CD4-positive, alpha-beta T cell (primary cell): ENCODE measurements at regions not wholly inside any gene's neighbourhood (a gene's known extent, or its start where the extent isn't known, plus 50 kb on each side); places are given as distances from the start of the nearest gene placed in this dataset.

Source experiments
- ATAC-seq: fragments of 200-7000 bp; cut with Tn5 transposase; one replicate; pipeline ENCODE4 v1.10.0; 2022; ENCODE audit warnings: mild to moderate bottlenecking; ENCODE audit not compliant: poor library complexity
- CTCF ChIA-PET: fragments of 350-600 bp; sonication (Branson Sonifier 250); formaldehyde crosslinking; loops from one replicate; lab custom pipeline; 2021; ENCODE audit warnings: antibody characterized with exemption, inconsistent platforms; lab: Charles Lee
- POLR2A ChIA-PET: fragments of 350-600 bp; sonication (Branson Sonifier 250); formaldehyde crosslinking; loops from one replicate; lab custom pipeline; 2021; ENCODE audit warnings: antibody characterized with exemption, inconsistent platforms; lab: Charles Lee
- DNase-seq, 14 experiments: peaks; one replicate each; pipeline ENCODE4 v3.0.0-alpha.2; 2013 to 2020; ENCODE audit warnings: mixed read lengths in 2 of 14
- H3K27ac ChIP-seq, 2 donors: one replicate each; pipeline versions ENCODE4 v1.5.1 to v1.7.0; 2013; ENCODE audit warnings: low read length in 2 of 2, low read depth in 1 of 2, mild to moderate bottlenecking in 1 of 2
- H3K27me3 ChIP-seq, 2 experiments: 1 replicate in 1 of 2; 2 replicates in 1 of 2; pipeline versions ENCODE4 v1.6.1 to v1.7.0; 2013; ENCODE audit warnings: low read length in 2 of 2, control low read depth in 1 of 2, mild to moderate bottlenecking in 1 of 2, moderate library complexity in 1 of 2; ENCODE audit not compliant: insufficient read depth in 2 of 2, control insufficient read depth in 1 of 2
- H3K36me3 ChIP-seq: one replicate; pipeline ENCODE4 v1.6.1; 2013; ENCODE audit warnings: low read length, control low read depth; ENCODE audit not compliant: insufficient read depth
- H3K4me1 ChIP-seq: one replicate; pipeline ENCODE4 v1.6.1; 2013; ENCODE audit warnings: low read length, control low read depth; ENCODE audit not compliant: insufficient read depth
- H3K4me3 ChIP-seq: one replicate; pipeline ENCODE4 v1.5.1; 2013; ENCODE audit warnings: mild to moderate bottlenecking, low read length, moderate library complexity
- H3K9me3 ChIP-seq, 2 experiments: 1 replicate in 1 of 2; 2 replicates in 1 of 2; pipeline versions ENCODE4 v1.6.1 to v1.7.0; 2013; ENCODE audit warnings: low read length in 2 of 2, mild to moderate bottlenecking in 2 of 2, control low read depth in 1 of 2, moderate library complexity in 1 of 2; ENCODE audit not compliant: control insufficient read depth in 1 of 2, insufficient read depth in 1 of 2
- H3K27ac Mint-ChIP-seq: one replicate; pipeline ENCODE4 v1.8.0; 2020; ENCODE audit warnings: mixed read lengths
- H3K27me3 Mint-ChIP-seq: one replicate; pipeline ENCODE4 v1.8.0; 2021; ENCODE audit warnings: mixed read lengths
- H3K36me3 Mint-ChIP-seq: one replicate; pipeline ENCODE4 v1.8.0; 2021; ENCODE audit warnings: low read depth, mixed read lengths
- H3K4me1 Mint-ChIP-seq: one replicate; pipeline ENCODE4 v1.8.0; 2021; ENCODE audit warnings: low read depth, mixed read lengths
- H3K4me3 Mint-ChIP-seq: one replicate; pipeline ENCODE4 v1.8.0; 2020; ENCODE audit warnings: mild to moderate bottlenecking, mixed read lengths
- H3K9me3 Mint-ChIP-seq: one replicate; pipeline ENCODE4 v1.8.0; 2020; ENCODE audit warnings: mixed read lengths
- intact Hi-C, 2 experiments: fragments of 100-400 bp; cut with DNase I in 1 of 2; cut with micrococcal nuclease in 1 of 2; formaldehyde crosslinking; loops; one replicate each; pipeline versions ENCODE4 v1.15.1 to v1.9.0; 2023 to 2025; cut with DNase I, micrococcal nuclease
- TF ChIP-seq, protein P1 (sequence below): fragments of 200-600 bp; IDR thresholded peaks from one replicate; pipeline ENCODE4 v1.8.0; 2022; ENCODE audit warnings: antibody characterized with exemption, mild to moderate bottlenecking

DNA sequence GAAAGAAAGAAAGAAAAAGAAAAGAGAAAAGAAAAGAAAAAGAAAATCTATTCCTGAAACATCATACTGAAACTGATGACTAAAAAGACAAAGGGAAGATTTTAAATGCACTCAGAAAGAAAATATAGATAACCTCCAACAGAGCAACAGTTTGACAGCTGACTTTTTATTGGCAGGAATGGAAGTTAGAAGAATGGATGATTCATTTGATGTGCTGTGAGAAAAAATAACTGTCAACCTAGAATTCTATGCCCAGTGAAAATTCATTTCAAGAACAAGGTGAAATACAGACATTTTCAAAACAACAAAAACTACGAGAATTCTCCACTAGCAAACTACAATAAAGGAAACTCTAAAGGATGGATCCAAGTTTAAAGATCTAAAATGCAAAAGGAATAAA, 50.5 kb upstream of the HSPA12A start:
- Histone ChIP-seq H3K9me3 (no peaks in the 10 kb centered on the region), H3K27me3 (peaks cover 3 to 4% of the 10 kb centered on the region in 2 experiments), H3K27ac (no peak overlapping the region), H3K4me1 (peaks cover 4% of the 10 kb centered on the region), H3K4me3 (no peak overlapping the region), H3K36me3 (no peaks in the 10 kb centered on the region)
- Mint-ChIP-seq H3K4me3 (no peak overlapping the region), H3K36me3 (no peaks in the 10 kb centered on the region), H3K27me3 (peaks cover 60% of the 10 kb centered on the region), H3K4me1 (peaks cover 8% of the 10 kb centered on the region), H3K9me3 (no peaks in the 10 kb centered on the region), H3K27ac (no peak overlapping the region)
- no peak for ATAC-seq
- ChIA-PET CTCF (no interaction called here), POLR2A (no interaction called here)
- DNase-seq = no peak
- TF ChIP-seq, protein P1, sequence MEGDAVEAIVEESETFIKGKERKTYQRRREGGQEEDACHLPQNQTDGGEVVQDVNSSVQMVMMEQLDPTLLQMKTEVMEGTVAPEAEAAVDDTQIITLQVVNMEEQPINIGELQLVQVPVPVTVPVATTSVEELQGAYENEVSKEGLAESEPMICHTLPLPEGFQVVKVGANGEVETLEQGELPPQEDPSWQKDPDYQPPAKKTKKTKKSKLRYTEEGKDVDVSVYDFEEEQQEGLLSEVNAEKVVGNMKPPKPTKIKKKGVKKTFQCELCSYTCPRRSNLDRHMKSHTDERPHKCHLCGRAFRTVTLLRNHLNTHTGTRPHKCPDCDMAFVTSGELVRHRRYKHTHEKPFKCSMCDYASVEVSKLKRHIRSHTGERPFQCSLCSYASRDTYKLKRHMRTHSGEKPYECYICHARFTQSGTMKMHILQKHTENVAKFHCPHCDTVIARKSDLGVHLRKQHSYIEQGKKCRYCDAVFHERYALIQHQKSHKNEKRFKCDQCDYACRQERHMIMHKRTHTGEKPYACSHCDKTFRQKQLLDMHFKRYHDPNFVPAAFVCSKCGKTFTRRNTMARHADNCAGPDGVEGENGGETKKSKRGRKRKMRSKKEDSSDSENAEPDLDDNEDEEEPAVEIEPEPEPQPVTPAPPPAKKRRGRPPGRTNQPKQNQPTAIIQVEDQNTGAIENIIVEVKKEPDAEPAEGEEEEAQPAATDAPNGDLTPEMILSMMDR = no peak
- intact Hi-C loops = loop anchor here in 1 of 2 experiments (5.0 kb wide), 1 partner anchor 579 kb away; no protein-coding TSS in a partner anchor

DNA sequence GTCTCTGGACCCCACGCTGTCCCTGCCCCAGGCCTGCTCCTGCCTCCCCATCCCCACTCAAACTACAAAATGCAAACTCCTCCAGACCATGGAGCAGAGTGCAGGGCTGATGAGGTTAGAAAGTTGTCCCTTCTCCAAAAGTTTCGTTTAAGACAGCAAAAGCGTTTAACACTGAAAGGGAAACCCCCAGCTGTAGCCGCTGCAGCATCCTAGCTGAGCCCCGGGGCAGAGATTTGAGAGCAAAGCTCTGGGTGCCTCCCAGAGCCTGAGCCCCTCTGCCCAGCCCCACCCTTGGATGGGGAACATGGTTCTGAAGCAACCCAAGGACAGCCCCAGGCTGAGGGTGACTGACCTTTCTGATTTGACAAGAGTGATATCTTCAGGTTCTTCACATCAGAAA, 52.8 kb upstream of the ENO4 start:
- TF ChIP-seq, protein P1 = no peak
- CTCF ChIA-PET = interaction anchor here (1.0 to 2.3 kb wide), 5 partner anchors 9 to 379 kb away, joined by 3 to 27 read pairs (median 3); no protein-coding TSS in a partner anchor
- no peak overlapping the region for H3K27ac Mint-ChIP-seq
- intact Hi-C loops = loop anchor here in 1 of 2 experiments (1.0 kb wide), 1 partner anchor 379 kb away; no protein-coding TSS in a partner anchor
- POLR2A ChIA-PET = interaction anchor here (1.0 to 1.4 kb wide), 3 partner anchors 8 to 380 kb away, joined by 3 to 10 read pairs (median 3); no protein-coding TSS in a partner anchor
- H3K9me3 Mint-ChIP-seq = no peaks in the 10 kb centered on the region
- DNase-seq (no peak), ATAC-seq (no peak)
- H3K27me3 ChIP-seq = peaks cover 4 to 7% of the 10 kb centered on the region in 2 experiments
- H3K4me3 Mint-ChIP-seq = no peak overlapping the region
- H3K4me1 ChIP-seq = no peaks in the 10 kb centered on the region
- H3K27me3 Mint-ChIP-seq = peaks cover 55% of the 10 kb centered on the region
- H3K9me3 ChIP-seq = no peaks in the 10 kb centered on the region
- no peaks in the 10 kb centered on the region for H3K36me3 ChIP-seq
- no peaks in the 10 kb centered on the region for H3K4me1 Mint-ChIP-seq
- H3K36me3 Mint-ChIP-seq = no peaks in the 10 kb centered on the region
- H3K27ac ChIP-seq = no peak overlapping the region
- no peak overlapping the region for H3K4me3 ChIP-seq

DNA sequence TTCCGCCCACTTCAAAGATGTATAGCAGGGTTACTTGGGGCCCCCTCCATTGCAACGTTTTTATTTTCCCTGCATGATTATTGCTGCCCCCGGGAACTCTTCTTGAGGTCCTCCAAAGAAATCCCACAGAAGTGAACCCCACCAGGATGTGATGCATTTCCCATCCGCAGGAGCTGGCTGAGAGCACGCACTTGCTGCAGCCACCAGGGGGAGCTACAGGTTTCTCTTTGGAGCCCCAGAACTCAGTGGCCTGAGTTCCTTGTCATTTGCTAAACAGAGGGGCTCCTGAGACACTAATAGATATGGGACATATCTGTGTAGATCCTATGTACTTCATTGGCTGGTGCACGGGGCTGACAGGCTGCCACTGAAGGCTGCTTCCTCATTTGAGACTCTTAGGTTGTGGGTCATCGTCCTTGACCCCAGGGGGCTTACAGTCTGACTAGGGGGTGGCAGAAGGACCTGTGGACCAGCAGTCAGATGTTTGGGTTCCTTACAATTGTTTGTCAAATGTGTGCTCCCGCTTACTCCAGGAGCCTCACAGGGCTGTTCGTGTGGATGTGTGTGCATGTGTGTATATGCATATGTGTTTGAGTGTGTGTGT, 52.3 kb upstream of the ENO4 start:
- ChIA-PET CTCF (interaction anchor here (1.0 to 2.3 kb wide), 5 partner anchors 9 to 379 kb away, joined by 3 to 27 read pairs (median 3); no protein-coding TSS in a partner anchor), POLR2A (interaction anchor here (1.0 to 1.4 kb wide), 3 partner anchors 8 to 379 kb away, joined by 3 to 10 read pairs (median 3); no protein-coding TSS in a partner anchor)
- intact Hi-C loops = loop anchor here (1.0 kb wide), 2 partner anchors 378 to 379 kb away; no protein-coding TSS in a partner anchor
- Histone ChIP-seq H3K27ac (no peak overlapping the region), H3K4me3 (no peak overlapping the region), H3K27me3 (peaks cover 0 to 7% of the 10 kb centered on the region in 2 experiments), H3K4me1 (no peaks in the 10 kb centered on the region), H3K9me3 (no peaks in the 10 kb centered on the region), H3K36me3 (no peaks in the 10 kb centered on the region)
- no peak overlapping the region for H3K27ac Mint-ChIP-seq
- TF ChIP-seq, protein P1 = peak; percentile 69
- H3K36me3 Mint-ChIP-seq = no peaks in the 10 kb centered on the region
- H3K4me3 Mint-ChIP-seq = no peak overlapping the region
- DNase-seq = peak; percentile 41 to 79 (median 54)
- peak; percentile 75 for ATAC-seq
- no peaks in the 10 kb centered on the region for H3K9me3 Mint-ChIP-seq
- H3K4me1 Mint-ChIP-seq = no peaks in the 10 kb centered on the region
- peaks cover 55% of the 10 kb centered on the region for H3K27me3 Mint-ChIP-seq
